Neural cell (in vitro differentiated cells): ENCODE measurements at regions not wholly inside any gene's neighbourhood (a gene's known extent, or its start where the extent isn't known, plus 50 kb on each side); places are given as distances from the start of the nearest gene placed in this dataset.

ENCODE experiments used
- H2AFZ ChIP-seq: fragments of 200-600, 300-800 bp; sonication (generic), shearing (Covaris generic); 2 replicates; pipeline ENCODE4 v1.6.0; 2014; ENCODE audit warnings: low read depth, mild to moderate bottlenecking, antibody characterized with exemption, low read length, moderate library complexity
- H3F3A ChIP-seq: fragments of 200-600 bp; shearing (Covaris generic); 2 replicates; pipeline ENCODE4 v1.6.1; 2016; ENCODE audit warnings: mild to moderate bottlenecking, moderate library complexity, mixed read lengths, antibody characterized with exemption, low read length; ENCODE audit not compliant: insufficient read depth, poor library complexity, severe bottlenecking
- H3K27ac ChIP-seq: fragments of 200-600, 300-800 bp; sonication (generic), shearing (Covaris generic); 2 replicates; pipeline ENCODE4 v1.5.1; 2014; ENCODE audit warnings: mild to moderate bottlenecking, low read length, moderate library complexity
- H3K27me3 ChIP-seq: fragments of 300-800, 200-600 bp; sonication (generic), shearing (Covaris generic); 2 replicates; pipeline ENCODE4 v1.6.0; 2014; ENCODE audit warnings: mild to moderate bottlenecking, low read depth, low read length, moderate library complexity; ENCODE audit not compliant: insufficient read depth
- H3K36me3 ChIP-seq: fragments of 300-800, 200-600 bp; sonication (generic), shearing (Covaris generic); 2 replicates; pipeline ENCODE4 v1.5.1; 2014; ENCODE audit warnings: mild to moderate bottlenecking, antibody characterized with exemption, low read length, moderate library complexity; ENCODE audit not compliant: insufficient read depth
- H3K4me2 ChIP-seq: fragments of 300-800, 200-600 bp; sonication (generic), shearing (Covaris generic); 2 replicates; pipeline ENCODE4 v1.6.0; 2014; ENCODE audit warnings: mild to moderate bottlenecking, low read length
- H3K4me3 ChIP-seq: fragments of 300-800, 200-600 bp; sonication (generic), shearing (Covaris generic); 2 replicates; pipeline ENCODE4 v1.5.1; 2014; ENCODE audit warnings: mild to moderate bottlenecking, low read length, moderate library complexity
- H3K79me2 ChIP-seq: fragments of 200-600 bp; shearing (Covaris generic); replicated peaks from 2 replicates; pipeline ENCODE4 v1.6.0; 2014; ENCODE audit warnings: mild to moderate bottlenecking, low read length, moderate library complexity; ENCODE audit not compliant: insufficient read depth
- H3K9ac ChIP-seq: fragments of 300-800, 200-600 bp; sonication (generic), shearing (Covaris generic); 2 replicates; pipeline ENCODE4 v1.6.1; 2016; ENCODE audit warnings: mild to moderate bottlenecking, low read length, mixed read lengths
- H3K9me2 ChIP-seq: fragments of 200-600 bp; shearing (Covaris generic); 2 replicates; pipeline ENCODE4 v1.6.1; 2016; ENCODE audit warnings: mild to moderate bottlenecking, low read length, mixed read lengths; ENCODE audit not compliant: insufficient read depth
- H3K9me3 ChIP-seq: fragments of 200-600, 300-800 bp; sonication (generic), shearing (Covaris generic); 2 replicates; pipeline ENCODE4 v1.6.1; 2016; ENCODE audit warnings: mild to moderate bottlenecking, mixed run types, low read length, moderate library complexity, mixed read lengths
- H4K20me1 ChIP-seq: fragments of 200-600 bp; shearing (Covaris generic); 2 replicates; pipeline ENCODE4 v1.6.1; 2016; ENCODE audit warnings: mild to moderate bottlenecking, mixed run types; ENCODE audit not compliant: insufficient read depth
- CTCF ChIP-seq: fragments of 450-650 bp; IDR thresholded peaks from 2 replicates; pipeline ENCODE4 v1.5.1; 2014; ENCODE audit warnings: antibody characterized with exemption, mild to moderate bottlenecking, moderate library complexity; ENCODE audit not compliant: poor library complexity, severe bottlenecking
- EP300 ChIP-seq: fragments of 450-650 bp; conservative IDR thresholded peaks from 2 replicates; pipeline ENCODE4 v1.6.1; 2014; ENCODE audit warnings: antibody characterized with exemption, mild to moderate bottlenecking, moderate library complexity; ENCODE audit not compliant: poor library complexity, severe bottlenecking
- EZH2 ChIP-seq: fragments of 200-600, 300-800 bp; shearing (Covaris generic), sonication (generic); IDR thresholded peaks from 2 replicates; pipeline ENCODE4 v1.6.1; 2014; ENCODE audit warnings: antibody characterized with exemption, low read length, borderline replicate concordance, mild to moderate bottlenecking; ENCODE audit not compliant: insufficient read depth, poor library complexity, severe bottlenecking
- MXI1 ChIP-seq: fragments of 450-650 bp; conservative IDR thresholded peaks from 2 replicates; pipeline ENCODE4 v1.6.1; 2014; ENCODE audit warnings: antibody characterized with exemption, mild to moderate bottlenecking; ENCODE audit not compliant: poor library complexity, severe bottlenecking
- POLR2AphosphoS5 ChIP-seq: IDR thresholded peaks from 2 replicates; pipeline ENCODE4 v1.6.1; 2012
- RAD21 ChIP-seq: fragments of 450-650 bp; conservative IDR thresholded peaks from 2 replicates; pipeline ENCODE4 v1.6.1; 2014; ENCODE audit warnings: antibody characterized with exemption, mild to moderate bottlenecking, moderate library complexity
- REST ChIP-seq: IDR thresholded peaks from 2 replicates; pipeline ENCODE4 v1.6.1; 2012; ENCODE audit warnings: borderline replicate concordance
- SMC3 ChIP-seq: fragments of 450-650 bp; conservative IDR thresholded peaks from 2 replicates; pipeline ENCODE4 v1.6.1; 2014; ENCODE audit warnings: antibody characterized with exemption, mild to moderate bottlenecking, moderate library complexity; ENCODE audit not compliant: poor library complexity
- TAF1 ChIP-seq: IDR thresholded peaks from 2 replicates; pipeline ENCODE4 v1.6.1; 2012; ENCODE audit warnings: low read depth

GRCh38 chr14:53444677-53445312 lies 291.7 kb upstream of the DDHD1 start:
- Histone ChIP-seq H3K36me3 (no peaks in the 10 kb centered on the region), H3K79me2 (no peaks in the 10 kb centered on the region), H3K4me3 (no peak overlapping the region), H3K9ac (no peak overlapping the region), H4K20me1 (no peaks in the 10 kb centered on the region), H3K9me2 (no peaks in the 10 kb centered on the region), H3K27ac (no peak overlapping the region), H2AFZ (no peak overlapping the region), H3K4me2 (no peak overlapping the region), H3K9me3 (no peaks in the 10 kb centered on the region), H3K27me3 (no peaks in the 10 kb centered on the region), H3F3A (no peaks in the 10 kb centered on the region)
- no peak for TF ChIP-seq POLR2AphosphoS5

- H3K27ac ChIP-seq: no peak overlapping the region
- H3K9ac ChIP-seq: no peak overlapping the region
- H3F3A ChIP-seq: no peaks in the 10 kb centered on the region
- no peaks in the 10 kb centered on the region for H3K79me2 ChIP-seq
- H3K36me3 ChIP-seq: no peaks in the 10 kb centered on the region
- H3K9me2 ChIP-seq: no peaks in the 10 kb centered on the region
- H2AFZ ChIP-seq: no peak overlapping the region
- H3K4me2 ChIP-seq: no peak overlapping the region
- TF ChIP-seq RAD21 (no peak), MXI1 (no peak), EP300 (no peak)
- no peaks in the 10 kb centered on the region for H3K9me3 ChIP-seq
- H4K20me1 ChIP-seq: no peaks in the 10 kb centered on the region
- no peaks in the 10 kb centered on the region for H3K27me3 ChIP-seq
- H3K4me3 ChIP-seq: no peak overlapping the region
Measured at GRCh38 chr14:53441789-53442188, 288.7 kb upstream of the DDHD1 start.

GRCh38 chr14:53437858-53438257 lies 284.7 kb upstream of the DDHD1 start:
- H3K4me3 ChIP-seq: no peak overlapping the region
- no peak overlapping the region for H3K27ac ChIP-seq
- H3K27me3 ChIP-seq: no peaks in the 10 kb centered on the region
- no peaks in the 10 kb centered on the region for H3K9me3 ChIP-seq
- H3K79me2 ChIP-seq: no peaks in the 10 kb centered on the region
- H3K9ac ChIP-seq: no peak overlapping the region
- H4K20me1 ChIP-seq: no peaks in the 10 kb centered on the region
- H3K9me2 ChIP-seq: no peaks in the 10 kb centered on the region
- H3F3A ChIP-seq: no peaks in the 10 kb centered on the region
- H2AFZ ChIP-seq: no peak overlapping the region
- no peak for TF ChIP-seq EP300
- no peak for TF ChIP-seq MXI1
- no peak for TF ChIP-seq TAF1
- TF ChIP-seq EZH2: no peak
- no peak for TF ChIP-seq CTCF
- TF ChIP-seq REST: no peak
- no peak for TF ChIP-seq POLR2AphosphoS5
- TF ChIP-seq RAD21: no peak
- no peak for TF ChIP-seq SMC3
- no peak overlapping the region for H3K4me2 ChIP-seq
- no peaks in the 10 kb centered on the region for H3K36me3 ChIP-seq
